ENCODE measurements at regions not wholly inside any gene's neighbourhood (a gene's known extent, or its start where the extent isn't known, plus 50 kb on each side); places are given as distances from the start of the nearest gene placed in this dataset.

- TF ChIP-seq CTCF (IDR thresholded peaks at IDR 0.05) (no peak), POLR2A (IDR thresholded peaks at IDR 0.05) (no peak)
Observed at GRCh38 chr4:177809791-177810190, 367.6 kb upstream of the AGA start.
